SK-N-SH (cell line): ENCODE measurements at regions not wholly inside any gene's neighbourhood (a gene's known extent, or its start where the extent isn't known, plus 50 kb on each side); places are given as distances from the start of the nearest gene placed in this dataset.

Experiments used
- CTCF ChIA-PET: fragments of 300-600, 350-600 bp; formaldehyde crosslinking; extraction: SDS; loops from one replicate; lab custom pipeline; 2021; lab: Yijun Ruan, JAX
- POLR2A ChIA-PET: fragments of 350-600 bp; sonication (Branson Sonifier 250); formaldehyde crosslinking; extraction: SDS; loops from one replicate; lab custom pipeline; 2020; ENCODE audit warnings: antibody characterized with exemption, inconsistent platforms; lab: Yijun Ruan, JAX
- DNase-seq: peaks from one replicate; pipeline ENCODE4 v3.0.0; 2012
- H2AFZ ChIP-seq: fragments of 200-600 bp; sonication (generic); 2 replicates; pipeline ENCODE4 v1.8.1; 2016; ENCODE audit warnings: antibody characterized with exemption, mild to moderate bottlenecking, low read depth
- H3F3A ChIP-seq: fragments of 200-600 bp; sonication (generic); replicated peaks from 2 replicates; pipeline ENCODE3; 2016; ENCODE audit warnings: antibody characterized with exemption, mild to moderate bottlenecking; ENCODE audit not compliant: insufficient read depth
- H3K27ac ChIP-seq, 2 experiments: fragments of 200-500 bp in 1 of 2; fragments of 200-600 bp in 1 of 2; sonication (Bioruptor generic) in 1 of 2; sonication (generic), shearing (Covaris generic) in 1 of 2; 2 replicates each; pipeline versions ENCODE4 v1.5.1 to v1.6.1; 2014 to 2016; ENCODE audit warnings: low read depth in 2 of 2, inconsistent platforms in 1 of 2, low read length in 1 of 2, mild to moderate bottlenecking in 1 of 2, mixed read lengths in 1 of 2
- H3K27me3 ChIP-seq: fragments of 200-600 bp; sonication (generic), shearing (Covaris generic); 2 replicates; pipeline ENCODE4 v1.6.1; 2016; ENCODE audit warnings: mixed run types; ENCODE audit not compliant: insufficient read depth
- H3K36me3 ChIP-seq, 2 experiments: fragments of 200-500 bp in 1 of 2; fragments of 200-600 bp in 1 of 2; sonication (Bioruptor generic) in 1 of 2; sonication (generic) in 1 of 2; replicated peaks in 1 of 2; 2 replicates each; pipeline versions ENCODE3 to v1.5.1; 2014 to 2016; ENCODE audit warnings: low read length in 1 of 2, mild to moderate bottlenecking in 1 of 2; ENCODE audit not compliant: insufficient read depth in 2 of 2, control insufficient read depth in 1 of 2
- H3K4me1 ChIP-seq, 2 experiments: fragments of 200-500 bp in 1 of 2; fragments of 200-600 bp in 1 of 2; sonication (Bioruptor generic) in 1 of 2; sonication (generic), shearing (Covaris generic) in 1 of 2; 2 replicates each; pipeline versions ENCODE4 v1.5.1 to v1.6.1; 2014 to 2016; ENCODE audit warnings: low read depth in 1 of 2, low read length in 1 of 2, mixed run types in 1 of 2; ENCODE audit not compliant: insufficient read depth in 2 of 2, control insufficient read depth in 1 of 2
- H3K4me2 ChIP-seq: fragments of 200-600 bp; sonication (generic), shearing (Covaris generic); 2 replicates; pipeline ENCODE4 v1.6.1; 2017; ENCODE audit warnings: mixed run types
- H3K4me3 ChIP-seq, 2 experiments: fragments of 200-500 bp in 1 of 2; fragments of 200-600 bp in 1 of 2; sonication (Bioruptor generic) in 1 of 2; sonication (generic), shearing (Covaris generic) in 1 of 2; 2 replicates each; pipeline versions ENCODE4 v1.5.1 to v1.8.1; 2014 to 2016; ENCODE audit warnings: low read depth in 2 of 2, inconsistent platforms in 1 of 2, low read length in 1 of 2, mild to moderate bottlenecking in 1 of 2, mixed read lengths in 1 of 2, moderate library complexity in 1 of 2
- H3K79me2 ChIP-seq: fragments of 200-600 bp; sonication (generic); 2 replicates; pipeline ENCODE4 v1.8.1; 2017; ENCODE audit warnings: mild to moderate bottlenecking; ENCODE audit not compliant: insufficient read depth
- H3K9ac ChIP-seq: fragments of 200-600 bp; sonication (generic); 2 replicates; pipeline ENCODE4 v1.6.1; 2017; ENCODE audit warnings: mixed run types
- H3K9me2 ChIP-seq: fragments of 200-600 bp; sonication (generic); 2 replicates; pipeline ENCODE4 v1.6.1; 2017; ENCODE audit warnings: mixed run types
- H3K9me3 ChIP-seq: fragments of 200-600 bp; sonication (generic); 2 replicates; pipeline ENCODE4 v1.6.1; 2017; ENCODE audit warnings: mixed run types, mild to moderate bottlenecking, moderate library complexity
- H4K20me1 ChIP-seq: fragments of 200-600 bp; sonication (generic); 2 replicates; pipeline ENCODE4 v1.6.1; 2017; ENCODE audit warnings: mild to moderate bottlenecking, mixed run types; ENCODE audit not compliant: insufficient read depth
- CHD2 ChIP-seq: fragments of 150-350 bp; IDR thresholded peaks from 2 replicates; pipeline ENCODE4 v1.6.1; 2018; ENCODE audit warnings: low read length; ENCODE audit not compliant: partially characterized antibody
- ELF1 ChIP-seq: IDR thresholded peaks from 2 replicates; pipeline ENCODE4 v1.4.0; 2012
- EP300 ChIP-seq, 2 experiments: IDR thresholded peaks; 2 replicates each; pipeline versions ENCODE4 v1.4.0 to v1.6.1; 2012; ENCODE audit warnings: borderline replicate concordance in 1 of 2, low read depth in 1 of 2, low read length in 1 of 2
- EZH2phosphoT487 ChIP-seq: fragments of 200-600 bp; sonication (generic); IDR thresholded peaks from 2 replicates; pipeline ENCODE4 v1.6.1; 2017; ENCODE audit warnings: low read depth, mixed run types, mild to moderate bottlenecking, antibody characterized with exemption, moderate library complexity, borderline replicate concordance
- FOSL2 ChIP-seq: IDR thresholded peaks from 2 replicates; pipeline ENCODE4 v1.4.0; 2012; ENCODE audit warnings: low read depth, mild to moderate bottlenecking, moderate library complexity, borderline replicate concordance
- FOXM1 ChIP-seq: IDR thresholded peaks from 2 replicates; pipeline ENCODE4 v1.4.0; 2012; ENCODE audit warnings: low read depth, mild to moderate bottlenecking
- GABPA ChIP-seq: IDR thresholded peaks from 2 replicates; pipeline ENCODE4 v1.4.0; 2012; ENCODE audit warnings: low read depth, mild to moderate bottlenecking
- IRF3 ChIP-seq: fragments of 150-350 bp; IDR thresholded peaks from 2 replicates; pipeline ENCODE4 v1.6.1; 2016; ENCODE audit warnings: mild to moderate bottlenecking, low read depth, low read length
- MEF2A ChIP-seq: IDR thresholded peaks from 2 replicates; pipeline ENCODE4 v1.4.0; 2012; ENCODE audit warnings: low read depth, borderline replicate concordance
- NRF1 ChIP-seq: IDR thresholded peaks from 2 replicates; pipeline ENCODE4 v1.6.1; 2012; ENCODE audit warnings: low read depth, mild to moderate bottlenecking, low read length
- PBX3 ChIP-seq: IDR thresholded peaks from 2 replicates; pipeline ENCODE4; 2012
- POLR2AphosphoS5 ChIP-seq: IDR thresholded peaks from 2 replicates; pipeline ENCODE4 v1.6.1; 2012; ENCODE audit warnings: low read depth, low read length
- RAD21 ChIP-seq: IDR thresholded peaks from 2 replicates; pipeline ENCODE4 v1.6.1; 2012; ENCODE audit warnings: mild to moderate bottlenecking, low read length
- RCOR1 ChIP-seq: fragments of 150-350 bp; IDR thresholded peaks from 2 replicates; pipeline ENCODE4 v1.6.1; 2017; ENCODE audit warnings: antibody characterized with exemption, low read length
- RFX5 ChIP-seq: IDR thresholded peaks from 2 replicates; pipeline ENCODE4 v1.6.1; 2012; ENCODE audit warnings: mild to moderate bottlenecking, improper control_type of control experiment, low read length
- SMC3 ChIP-seq: IDR thresholded peaks from 2 replicates; pipeline ENCODE4 v1.6.1; 2012; ENCODE audit warnings: low read depth, low read length, improper control_type of control experiment
- TAF1 ChIP-seq: IDR thresholded peaks from 2 replicates; pipeline ENCODE4 v1.6.1; 2012; ENCODE audit warnings: low read depth, mild to moderate bottlenecking, low read length, moderate library complexity, borderline replicate concordance
- TCF12 ChIP-seq: IDR thresholded peaks from 2 replicates; pipeline ENCODE4 v1.4.0; 2012
- YY1 ChIP-seq: IDR thresholded peaks from 2 replicates; pipeline ENCODE4 v1.4.0; 2012; ENCODE audit warnings: low read depth, mild to moderate bottlenecking
- WGBS: methylation state at CpG from one replicate; pipeline ENCODE4 v1.1.6; 2017; ENCODE audit warnings: low lambda C conversion rate; 5-methylcytosine and 5-hydroxymethylcytosine counted together
- TF ChIP-seq, protein P1 (sequence below): fragments of 200-600 bp; sonication (generic); IDR thresholded peaks from 2 replicates; pipeline ENCODE4 v1.6.1; 2017; ENCODE audit warnings: antibody characterized with exemption, mild to moderate bottlenecking, moderate library complexity
- TF ChIP-seq, protein P2 (sequence below): fragments of 150-350 bp; IDR thresholded peaks from 2 replicates; pipeline ENCODE4 v1.6.1; 2017; ENCODE audit warnings: antibody characterized with exemption, low read length, low read depth, borderline replicate concordance
- TF ChIP-seq, protein P3 (sequence below): IDR thresholded peaks from 2 replicates; pipeline ENCODE4 v1.4.0; 2012; ENCODE audit warnings: low read depth, borderline replicate concordance

- TF ChIP-seq GABPA (no peak), YY1 (no peak), EP300 (IDR thresholded peaks at IDR 0.05; ENCODE audit: borderline replicate concordance in 1 of 2, low read depth in 1 of 2, low read length in 1 of 2) (no peak), IRF3 (no peak), NRF1 (no peak), ELF1 (no peak), TAF1 (no peak)
- TF ChIP-seq, protein P1, sequence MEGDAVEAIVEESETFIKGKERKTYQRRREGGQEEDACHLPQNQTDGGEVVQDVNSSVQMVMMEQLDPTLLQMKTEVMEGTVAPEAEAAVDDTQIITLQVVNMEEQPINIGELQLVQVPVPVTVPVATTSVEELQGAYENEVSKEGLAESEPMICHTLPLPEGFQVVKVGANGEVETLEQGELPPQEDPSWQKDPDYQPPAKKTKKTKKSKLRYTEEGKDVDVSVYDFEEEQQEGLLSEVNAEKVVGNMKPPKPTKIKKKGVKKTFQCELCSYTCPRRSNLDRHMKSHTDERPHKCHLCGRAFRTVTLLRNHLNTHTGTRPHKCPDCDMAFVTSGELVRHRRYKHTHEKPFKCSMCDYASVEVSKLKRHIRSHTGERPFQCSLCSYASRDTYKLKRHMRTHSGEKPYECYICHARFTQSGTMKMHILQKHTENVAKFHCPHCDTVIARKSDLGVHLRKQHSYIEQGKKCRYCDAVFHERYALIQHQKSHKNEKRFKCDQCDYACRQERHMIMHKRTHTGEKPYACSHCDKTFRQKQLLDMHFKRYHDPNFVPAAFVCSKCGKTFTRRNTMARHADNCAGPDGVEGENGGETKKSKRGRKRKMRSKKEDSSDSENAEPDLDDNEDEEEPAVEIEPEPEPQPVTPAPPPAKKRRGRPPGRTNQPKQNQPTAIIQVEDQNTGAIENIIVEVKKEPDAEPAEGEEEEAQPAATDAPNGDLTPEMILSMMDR: no peak
- TF ChIP-seq, all 33 proteins: peak for 0
- H3K4me1 ChIP-seq: peaks cover 0 to 15% of the 10 kb centered on the region in 2 experiments; a peak in 1 of 4 replicates
- no peaks in the 10 kb centered on the region for H3K9me3 ChIP-seq
- POLR2A ChIA-PET: no interaction called here
- H3K4me2 ChIP-seq: no peak overlapping the region
- no peak for DNase-seq
- H3K36me3 ChIP-seq: no peaks in the 10 kb centered on the region
- WGBS: 27% methylated on average over 2 of the region's 2 CpGs
- CTCF ChIA-PET: no interaction called here
- no peaks in the 10 kb centered on the region for H4K20me1 ChIP-seq
- H3K4me3 ChIP-seq: no peak overlapping the region
- H3K27ac ChIP-seq: no peak overlapping the region
- H3K79me2 ChIP-seq: no peaks in the 10 kb centered on the region
- no peak overlapping the region for H3K9ac ChIP-seq
- no peaks in the 10 kb centered on the region for H3K9me2 ChIP-seq
- no peak overlapping the region for H2AFZ ChIP-seq
- H3F3A ChIP-seq: no peaks in the 10 kb centered on the region
- peaks cover 11% of the 10 kb centered on the region; the same call in 1 of the 2 replicates for H3K27me3 ChIP-seq
Observed at GRCh38 chr14:22468830-22469229, 120.2 kb downstream of the DAD1 start.

DNA sequence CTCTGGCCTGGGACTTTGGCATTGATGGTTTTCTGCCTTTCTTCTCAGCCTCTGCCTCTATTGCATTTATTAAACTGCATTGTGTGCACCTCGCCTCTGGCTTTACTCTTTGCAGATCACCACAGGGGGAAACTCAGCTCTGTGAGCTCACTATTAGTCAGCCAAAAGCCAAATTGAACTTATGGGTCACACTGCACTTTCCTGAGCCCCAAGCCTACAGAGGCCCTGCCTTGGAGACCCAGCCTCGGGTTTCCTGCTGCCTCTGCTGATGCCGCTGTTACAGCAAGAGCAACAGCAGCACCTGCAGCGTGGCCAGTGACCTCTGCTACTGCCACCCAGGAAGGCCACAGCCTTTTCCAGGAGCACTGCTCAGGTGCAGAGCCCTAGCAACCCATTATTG is 122.5 kb downstream of the DAD1 start:
- Histone ChIP-seq H2AFZ (no peak overlapping the region), H3K4me1 (peaks cover 0 to 11% of the 10 kb centered on the region in 2 experiments; a peak in 1 of 4 replicates), H3K9ac (no peak overlapping the region), H3K79me2 (no peaks in the 10 kb centered on the region), H3K27ac (no peak overlapping the region), H4K20me1 (no peaks in the 10 kb centered on the region), H3K9me3 (no peaks in the 10 kb centered on the region), H3F3A (no peaks in the 10 kb centered on the region), H3K4me3 (no peak overlapping the region), H3K4me2 (no peak overlapping the region), H3K9me2 (no peaks in the 10 kb centered on the region), H3K27me3 (peaks cover 11% of the 10 kb centered on the region; the same call in 1 of the 2 replicates), H3K36me3 (no peaks in the 10 kb centered on the region)
- TF ChIP-seq RFX5 (no peak), RCOR1 (no peak), SMC3 (no peak), FOSL2 (no peak), MEF2A (no peak), FOXM1 (no peak), YY1 (no peak), RAD21 (no peak), PBX3 (no peak), TCF12 (no peak), EZH2phosphoT487 (no peak), ELF1 (no peak), POLR2AphosphoS5 (no peak), CHD2 (no peak)
- TF ChIP-seq, protein P2, sequence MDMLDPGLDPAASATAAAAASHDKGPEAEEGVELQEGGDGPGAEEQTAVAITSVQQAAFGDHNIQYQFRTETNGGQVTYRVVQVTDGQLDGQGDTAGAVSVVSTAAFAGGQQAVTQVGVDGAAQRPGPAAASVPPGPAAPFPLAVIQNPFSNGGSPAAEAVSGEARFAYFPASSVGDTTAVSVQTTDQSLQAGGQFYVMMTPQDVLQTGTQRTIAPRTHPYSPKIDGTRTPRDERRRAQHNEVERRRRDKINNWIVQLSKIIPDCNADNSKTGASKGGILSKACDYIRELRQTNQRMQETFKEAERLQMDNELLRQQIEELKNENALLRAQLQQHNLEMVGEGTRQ: no peak
- TF ChIP-seq, protein P3, sequence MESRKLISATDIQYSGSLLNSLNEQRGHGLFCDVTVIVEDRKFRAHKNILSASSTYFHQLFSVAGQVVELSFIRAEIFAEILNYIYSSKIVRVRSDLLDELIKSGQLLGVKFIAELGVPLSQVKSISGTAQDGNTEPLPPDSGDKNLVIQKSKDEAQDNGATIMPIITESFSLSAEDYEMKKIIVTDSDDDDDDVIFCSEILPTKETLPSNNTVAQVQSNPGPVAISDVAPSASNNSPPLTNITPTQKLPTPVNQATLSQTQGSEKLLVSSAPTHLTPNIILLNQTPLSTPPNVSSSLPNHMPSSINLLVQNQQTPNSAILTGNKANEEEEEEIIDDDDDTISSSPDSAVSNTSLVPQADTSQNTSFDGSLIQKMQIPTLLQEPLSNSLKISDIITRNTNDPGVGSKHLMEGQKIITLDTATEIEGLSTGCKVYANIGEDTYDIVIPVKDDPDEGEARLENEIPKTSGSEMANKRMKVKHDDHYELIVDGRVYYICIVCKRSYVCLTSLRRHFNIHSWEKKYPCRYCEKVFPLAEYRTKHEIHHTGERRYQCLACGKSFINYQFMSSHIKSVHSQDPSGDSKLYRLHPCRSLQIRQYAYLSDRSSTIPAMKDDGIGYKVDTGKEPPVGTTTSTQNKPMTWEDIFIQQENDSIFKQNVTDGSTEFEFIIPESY: no peak
- no peak for DNase-seq
- WGBS: 11% methylated on average over 4 of the region's 4 CpGs
- ChIA-PET POLR2A (no interaction called here), CTCF (interaction anchor here (0.7 kb wide), 1 partner anchor 237 kb away, joined by 3 read pairs; no protein-coding TSS in a partner anchor)
